ENCODE measurements at regions not wholly inside any gene's neighbourhood (a gene's known extent, or its start where the extent isn't known, plus 50 kb on each side); places are given as distances from the start of the nearest gene placed in this dataset.

DNA sequence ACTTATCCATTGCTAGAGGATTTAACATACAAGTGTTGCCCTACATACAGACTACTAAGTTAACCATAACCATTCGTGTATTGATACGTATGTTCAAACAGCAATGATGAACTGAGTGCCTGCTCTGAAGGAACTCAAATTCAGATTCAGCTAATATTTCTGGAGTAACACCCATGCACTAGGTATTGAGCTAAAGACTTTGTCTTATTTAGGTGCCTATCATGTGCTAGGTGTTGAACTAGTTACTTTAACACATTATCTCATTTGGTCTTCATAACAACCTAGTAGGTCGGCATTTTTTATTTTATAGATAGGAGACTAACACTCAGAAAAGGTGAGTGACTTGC, 160.0 kb downstream of the LTN1 start:
- TF ChIP-seq POLR2A (IDR thresholded peaks at IDR 0.05) (no peak), POLR2AphosphoS5 (IDR thresholded peaks at IDR 0.05) (no peak)
- Histone ChIP-seq H3K27me3 (no peaks in the 10 kb centered on the region), H3K9me3 (no peaks in the 10 kb centered on the region), H3K27ac (no peak overlapping the region), H3K36me3 (no peaks in the 10 kb centered on the region), H3K4me3 (no peak overlapping the region), H3K4me1 (no peaks in the 10 kb centered on the region)
- 94% methylated on average over 3 of the region's 3 CpGs for WGBS
- DNase-seq (ENCODE audit: low spot score in 2 of 2), result no peak

- H3K9me3 ChIP-seq, result no peaks in the 10 kb centered on the region
- H3K36me3 ChIP-seq, result no peaks in the 10 kb centered on the region
- H3K4me3 ChIP-seq, result no peak overlapping the region
- TF ChIP-seq CTCF (IDR thresholded peaks at IDR 0.05) (no peak), POLR2AphosphoS5 (IDR thresholded peaks at IDR 0.05) (no peak), POLR2A (IDR thresholded peaks at IDR 0.05) (no peak), EP300 (IDR thresholded peaks at IDR 0.05) (no peak)
- no peaks in the 10 kb centered on the region for H3K27me3 ChIP-seq
- no peaks in the 10 kb centered on the region for H3K4me1 ChIP-seq
- DNase-seq (ENCODE audit: low spot score in 2 of 2), result no peak
- H3K27ac ChIP-seq, result no peak overlapping the region
- WGBS, result 70% methylated on average over 1 of the region's 1 CpG
Measured at GRCh38 chr21:28832013-28832714, 160.5 kb downstream of the LTN1 start.

GRCh38 chr21:28828981-28829380, 163.7 kb downstream of the LTN1 start:
- no peak for DNase-seq (ENCODE audit: low spot score in 2 of 2)
- H3K36me3 ChIP-seq, result no peaks in the 10 kb centered on the region
- H3K27me3 ChIP-seq, result no peaks in the 10 kb centered on the region
- WGBS, result 79% methylated on average over 1 of the region's 1 CpG
- no peak overlapping the region for H3K4me3 ChIP-seq
- no peaks in the 10 kb centered on the region for H3K9me3 ChIP-seq
- no peak for TF ChIP-seq CTCF (IDR thresholded peaks at IDR 0.05)
- TF ChIP-seq POLR2AphosphoS5 (IDR thresholded peaks at IDR 0.05), result no peak
- no peak for TF ChIP-seq EP300 (IDR thresholded peaks at IDR 0.05)
- no peak for TF ChIP-seq POLR2A (IDR thresholded peaks at IDR 0.05)
- H3K27ac ChIP-seq, result no peak overlapping the region
- H3K4me1 ChIP-seq, result no peaks in the 10 kb centered on the region

DNA sequence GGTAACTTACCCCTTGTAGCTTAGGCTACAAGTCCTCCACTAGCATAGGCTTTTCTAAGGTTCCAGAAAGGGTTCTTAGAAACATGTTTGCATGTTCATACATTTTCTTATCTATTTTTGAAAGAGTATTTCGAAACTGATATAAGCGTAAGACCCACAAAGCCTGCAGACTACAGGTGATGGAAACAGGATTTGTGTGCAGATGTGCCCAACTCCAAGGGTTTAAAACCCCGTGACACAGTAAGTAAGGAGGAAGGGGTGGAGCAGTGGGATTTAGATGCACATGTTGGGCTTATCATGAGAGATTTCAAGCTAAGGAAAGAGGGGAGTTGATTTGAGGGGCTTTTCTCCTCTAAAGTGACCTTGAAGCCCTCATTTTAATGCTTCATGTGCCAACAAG, 164.7 kb downstream of the LTN1 start:
- no peaks in the 10 kb centered on the region for H3K27me3 ChIP-seq
- H3K4me3 ChIP-seq, result no peak overlapping the region
- H3K4me1 ChIP-seq, result peaks cover 5% of the 10 kb centered on the region
- DNase-seq (ENCODE audit: low spot score in 2 of 2), result no peak
- H3K36me3 ChIP-seq, result no peaks in the 10 kb centered on the region
- H3K9me3 ChIP-seq, result no peaks in the 10 kb centered on the region
- 95% methylated on average over 3 of the region's 3 CpGs for WGBS
- no peak for TF ChIP-seq POLR2AphosphoS5 (IDR thresholded peaks at IDR 0.05)
- no peak for TF ChIP-seq EP300 (IDR thresholded peaks at IDR 0.05)
- no peak for TF ChIP-seq POLR2A (IDR thresholded peaks at IDR 0.05)
- TF ChIP-seq CTCF (IDR thresholded peaks at IDR 0.05), result no peak
- H3K27ac ChIP-seq, result no peak overlapping the region

- Histone ChIP-seq H3K4me3 (no peak overlapping the region), H3K9me3 (no peaks in the 10 kb centered on the region), H3K4me1 (peaks cover 8% of the 10 kb centered on the region), H3K36me3 (no peaks in the 10 kb centered on the region), H3K27ac (no peak overlapping the region), H3K27me3 (no peaks in the 10 kb centered on the region)
- TF ChIP-seq POLR2A (IDR thresholded peaks at IDR 0.05) (no peak), POLR2AphosphoS5 (IDR thresholded peaks at IDR 0.05) (no peak), EP300 (IDR thresholded peaks at IDR 0.05) (no peak), CTCF (IDR thresholded peaks at IDR 0.05) (no peak)
- no peak for DNase-seq (ENCODE audit: low spot score in 2 of 2)
- 86% methylated on average over 1 of the region's 1 CpG for WGBS
Measured at GRCh38 chr21:28827422-28827821, 165.3 kb downstream of the LTN1 start.

DNA sequence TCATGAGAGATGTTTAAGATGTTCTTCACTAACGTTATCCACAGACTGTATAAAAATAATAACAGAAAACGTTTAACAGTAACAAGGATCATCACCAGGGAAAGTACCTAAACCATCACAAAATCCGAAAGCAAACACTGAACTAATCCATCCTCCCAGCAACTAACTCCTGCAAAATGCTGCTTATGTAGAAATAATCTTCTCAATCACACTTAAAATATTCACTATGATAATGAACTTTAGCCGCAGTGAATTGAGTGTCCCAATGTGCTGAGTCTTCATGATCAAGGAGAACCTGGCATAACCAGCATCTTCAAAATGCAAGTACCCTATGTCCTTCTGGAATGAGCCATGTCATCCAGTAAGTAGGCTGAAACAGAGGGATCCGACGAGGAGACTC, 166.1 kb downstream of the LTN1 start:
- TF ChIP-seq CTCF (IDR thresholded peaks at IDR 0.05), result no peak
- no peak for TF ChIP-seq POLR2A (IDR thresholded peaks at IDR 0.05)
- no peak for TF ChIP-seq EP300 (IDR thresholded peaks at IDR 0.05)
- TF ChIP-seq POLR2AphosphoS5 (IDR thresholded peaks at IDR 0.05), result no peak

More for the DNA sequence above, 166.1 kb downstream of the LTN1 start:
- DNase-seq (ENCODE audit: low spot score in 2 of 2), result no peak
- H3K27me3 ChIP-seq, result no peaks in the 10 kb centered on the region
- no peaks in the 10 kb centered on the region for H3K36me3 ChIP-seq
- no peaks in the 10 kb centered on the region for H3K9me3 ChIP-seq
- H3K27ac ChIP-seq, result no peak overlapping the region
- whole genome bisulfite sequencing, result 92% methylated on average over 6 of the region's 6 CpGs
- H3K4me1 ChIP-seq, result peaks cover 17% of the 10 kb centered on the region
- no peak overlapping the region for H3K4me3 ChIP-seq

Measured in suprapubic skin (tissue), 4 donors.